ENCODE measurements at regions not wholly inside any gene's neighbourhood (a gene's known extent, or its start where the extent isn't known, plus 50 kb on each side); places are given as distances from the start of the nearest gene placed in this dataset.

GRCh38 chr5:118653872-118654271, 334.5 kb downstream of the DTWD2 start:
- no peak overlapping the region for H3K27ac ChIP-seq (ENCODE audit: low read depth in 2 of 2, low read length in 1 of 2)
- peaks cover 6 to 7% of the 10 kb centered on the region in 2 donors for H3K9me3 ChIP-seq (ENCODE audit: control insufficient read depth in 2 of 2, insufficient read depth in 1 of 2, low read depth in 1 of 2, low read length in 1 of 2)
- no peaks in the 10 kb centered on the region for H3K4me1 ChIP-seq (ENCODE audit: control insufficient read depth in 2 of 2, insufficient read depth in 2 of 2, low read length in 1 of 2)
- no peaks in the 10 kb centered on the region for H3K27me3 ChIP-seq (ENCODE audit: control insufficient read depth in 1 of 2, insufficient read depth in 2 of 2, low read length in 2 of 2)
- no peaks in the 10 kb centered on the region for H3K36me3 ChIP-seq (ENCODE audit: control insufficient read depth in 2 of 2, insufficient read depth in 2 of 2, low read length in 1 of 2)
- H3K4me3 ChIP-seq (ENCODE audit: low read depth in 1 of 2, low read length in 2 of 2), result no peak overlapping the region
- WGBS, 2 donors, result 36 to 44% methylated on average over 1 of the region's 1 CpG

DNA sequence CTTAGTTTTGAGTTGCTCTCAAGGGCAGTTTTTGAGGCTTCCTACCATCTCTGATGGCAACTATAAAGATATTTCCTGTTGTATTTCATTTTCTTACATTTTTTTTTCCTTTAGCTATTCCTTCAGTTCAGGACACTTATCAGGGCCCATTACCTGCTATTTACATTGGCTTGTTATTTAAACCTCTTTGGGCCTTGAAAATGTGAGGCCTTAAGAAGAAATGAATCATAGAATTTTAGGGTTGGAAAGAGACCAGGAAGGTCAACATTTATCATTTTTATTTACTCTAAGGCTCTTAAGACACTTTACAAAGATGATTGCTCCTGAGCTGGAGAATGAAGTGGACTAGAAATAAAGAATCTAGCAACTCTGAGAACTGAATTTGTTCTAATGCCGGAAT, 335.2 kb downstream of the DTWD2 start:
- Histone ChIP-seq H3K27me3 (ENCODE audit: control insufficient read depth in 1 of 2, insufficient read depth in 2 of 2, low read length in 2 of 2) (no peaks in the 10 kb centered on the region), H3K4me3 (ENCODE audit: low read depth in 1 of 2, low read length in 2 of 2) (no peak overlapping the region), H3K4me1 (ENCODE audit: control insufficient read depth in 2 of 2, insufficient read depth in 2 of 2, low read length in 1 of 2) (no peaks in the 10 kb centered on the region), H3K27ac (ENCODE audit: low read depth in 2 of 2, low read length in 1 of 2) (no peak overlapping the region), H3K9me3 (ENCODE audit: control insufficient read depth in 2 of 2, insufficient read depth in 1 of 2, low read depth in 1 of 2, low read length in 1 of 2) (peaks cover 6 to 7% of the 10 kb centered on the region in 2 donors), H3K36me3 (ENCODE audit: control insufficient read depth in 2 of 2, insufficient read depth in 2 of 2, low read length in 1 of 2) (no peaks in the 10 kb centered on the region)
- WGBS, 2 donors, result 74 to 86% methylated on average over 1 of the region's 1 CpG

DNA sequence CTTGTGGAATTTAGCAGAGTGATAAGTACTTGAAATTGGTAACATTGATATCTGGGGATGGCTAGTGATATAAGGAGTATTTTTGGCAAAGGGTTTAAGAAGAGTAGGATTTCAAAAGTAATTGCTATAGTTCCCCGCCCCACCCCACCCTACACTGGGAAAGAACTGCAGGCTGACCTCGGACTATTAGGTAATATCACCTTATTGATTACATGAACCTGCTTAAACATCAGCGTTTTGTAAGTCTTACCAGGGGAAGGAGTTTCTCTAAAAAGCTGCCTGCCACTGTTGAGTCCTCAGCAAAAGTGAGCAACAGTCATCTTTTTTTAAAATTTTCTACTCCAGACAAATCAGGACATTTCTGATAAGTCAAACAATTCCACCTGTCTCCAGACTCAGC, 337.3 kb downstream of the DTWD2 start:
- no peak overlapping the region for H3K4me3 ChIP-seq (ENCODE audit: low read depth in 1 of 2, low read length in 2 of 2)
- H3K27ac ChIP-seq (ENCODE audit: low read depth in 2 of 2, low read length in 1 of 2), result no peak overlapping the region
- WGBS, 2 donors, result 59 to 83% methylated on average over 3 of the region's 3 CpGs
- no peaks in the 10 kb centered on the region for H3K4me1 ChIP-seq (ENCODE audit: control insufficient read depth in 2 of 2, insufficient read depth in 2 of 2, low read length in 1 of 2)
- no peaks in the 10 kb centered on the region for H3K36me3 ChIP-seq (ENCODE audit: control insufficient read depth in 2 of 2, insufficient read depth in 2 of 2, low read length in 1 of 2)
- no peaks in the 10 kb centered on the region for H3K27me3 ChIP-seq (ENCODE audit: control insufficient read depth in 1 of 2, insufficient read depth in 2 of 2, low read length in 2 of 2)
- no peaks in the 10 kb centered on the region for H3K9me3 ChIP-seq (ENCODE audit: control insufficient read depth in 2 of 2, insufficient read depth in 1 of 2, low read depth in 1 of 2, low read length in 1 of 2)

- Histone ChIP-seq H3K4me3 (ENCODE audit: low read depth in 1 of 2, low read length in 2 of 2) (no peak overlapping the region), H3K36me3 (ENCODE audit: control insufficient read depth in 2 of 2, insufficient read depth in 2 of 2, low read length in 1 of 2) (no peaks in the 10 kb centered on the region), H3K27ac (ENCODE audit: low read depth in 2 of 2, low read length in 1 of 2) (no peak overlapping the region), H3K9me3 (ENCODE audit: control insufficient read depth in 2 of 2, insufficient read depth in 1 of 2, low read depth in 1 of 2, low read length in 1 of 2) (no peaks in the 10 kb centered on the region), H3K4me1 (ENCODE audit: control insufficient read depth in 2 of 2, insufficient read depth in 2 of 2, low read length in 1 of 2) (no peaks in the 10 kb centered on the region), H3K27me3 (ENCODE audit: control insufficient read depth in 1 of 2, insufficient read depth in 2 of 2, low read length in 2 of 2) (no peaks in the 10 kb centered on the region)
- WGBS, 2 donors, result 52 to 63% methylated on average over 7 of the region's 7 CpGs
Observed at GRCh38 chr5:118647587-118647986, 340.8 kb downstream of the DTWD2 start.

DNA sequence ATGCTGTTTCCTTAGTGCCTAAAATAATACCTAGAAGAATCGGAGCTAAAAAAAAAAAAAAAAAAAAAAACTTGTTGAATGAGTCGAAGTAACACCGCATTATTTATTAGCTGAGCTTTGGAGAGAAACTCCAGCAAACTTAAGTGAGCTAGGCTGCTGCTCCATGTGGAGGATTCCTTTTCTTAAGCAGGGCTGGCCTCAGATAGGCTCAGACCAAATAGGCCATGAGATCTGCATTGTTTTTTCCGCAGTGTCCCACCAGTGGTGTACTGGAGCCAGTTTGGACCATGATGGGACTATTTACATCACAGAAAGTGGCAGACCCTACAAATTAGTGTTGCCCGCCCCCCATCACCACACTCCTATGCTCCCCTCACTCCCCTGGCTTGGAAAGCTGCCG, 341.4 kb downstream of the DTWD2 start:
- H3K9me3 ChIP-seq (ENCODE audit: control insufficient read depth in 2 of 2, insufficient read depth in 1 of 2, low read depth in 1 of 2, low read length in 1 of 2), result no peaks in the 10 kb centered on the region
- H3K4me3 ChIP-seq (ENCODE audit: low read depth in 1 of 2, low read length in 2 of 2), result no peak overlapping the region
- no peak overlapping the region for H3K27ac ChIP-seq (ENCODE audit: low read depth in 2 of 2, low read length in 1 of 2)
- H3K27me3 ChIP-seq (ENCODE audit: control insufficient read depth in 1 of 2, insufficient read depth in 2 of 2, low read length in 2 of 2), result no peaks in the 10 kb centered on the region
- WGBS, 2 donors, result 49 to 51% methylated on average over 6 of the region's 6 CpGs
- no peaks in the 10 kb centered on the region for H3K4me1 ChIP-seq (ENCODE audit: control insufficient read depth in 2 of 2, insufficient read depth in 2 of 2, low read length in 1 of 2)
- no peaks in the 10 kb centered on the region for H3K36me3 ChIP-seq (ENCODE audit: control insufficient read depth in 2 of 2, insufficient read depth in 2 of 2, low read length in 1 of 2)

GRCh38 chr5:118637947-118638670, 350.2 kb downstream of the DTWD2 start:
- H3K27me3 ChIP-seq (ENCODE audit: control insufficient read depth in 1 of 2, insufficient read depth in 2 of 2, low read length in 2 of 2), result no peaks in the 10 kb centered on the region
- 85 to 89% methylated on average over 9 of the region's 9 CpGs for WGBS, 2 donors
- H3K9me3 ChIP-seq (ENCODE audit: control insufficient read depth in 2 of 2, insufficient read depth in 1 of 2, low read depth in 1 of 2, low read length in 1 of 2), result peaks cover 0 to 5% of the 10 kb centered on the region in 2 donors
- H3K4me1 ChIP-seq (ENCODE audit: control insufficient read depth in 2 of 2, insufficient read depth in 2 of 2, low read length in 1 of 2), result no peaks in the 10 kb centered on the region
- no peak overlapping the region for H3K27ac ChIP-seq (ENCODE audit: low read depth in 2 of 2, low read length in 1 of 2)
- H3K4me3 ChIP-seq (ENCODE audit: low read depth in 1 of 2, low read length in 2 of 2), result no peak overlapping the region
- no peaks in the 10 kb centered on the region for H3K36me3 ChIP-seq (ENCODE audit: control insufficient read depth in 2 of 2, insufficient read depth in 2 of 2, low read length in 1 of 2)

GRCh38 chr5:118628660-118629354, 359.5 kb downstream of the DTWD2 start:
- no peak overlapping the region for H3K4me3 ChIP-seq (ENCODE audit: low read depth in 1 of 2, low read length in 2 of 2)
- H3K36me3 ChIP-seq (ENCODE audit: control insufficient read depth in 2 of 2, insufficient read depth in 2 of 2, low read length in 1 of 2), result no peaks in the 10 kb centered on the region
- H3K9me3 ChIP-seq (ENCODE audit: control insufficient read depth in 2 of 2, insufficient read depth in 1 of 2, low read depth in 1 of 2, low read length in 1 of 2), result no peaks in the 10 kb centered on the region
- WGBS, 2 donors, result 50 to 59% methylated on average over 4 of the region's 4 CpGs
- no peak overlapping the region for H3K27ac ChIP-seq (ENCODE audit: low read depth in 2 of 2, low read length in 1 of 2)
- no peaks in the 10 kb centered on the region for H3K27me3 ChIP-seq (ENCODE audit: control insufficient read depth in 1 of 2, insufficient read depth in 2 of 2, low read length in 2 of 2)
- H3K4me1 ChIP-seq (ENCODE audit: control insufficient read depth in 2 of 2, insufficient read depth in 2 of 2, low read length in 1 of 2), result no peaks in the 10 kb centered on the region

DNA sequence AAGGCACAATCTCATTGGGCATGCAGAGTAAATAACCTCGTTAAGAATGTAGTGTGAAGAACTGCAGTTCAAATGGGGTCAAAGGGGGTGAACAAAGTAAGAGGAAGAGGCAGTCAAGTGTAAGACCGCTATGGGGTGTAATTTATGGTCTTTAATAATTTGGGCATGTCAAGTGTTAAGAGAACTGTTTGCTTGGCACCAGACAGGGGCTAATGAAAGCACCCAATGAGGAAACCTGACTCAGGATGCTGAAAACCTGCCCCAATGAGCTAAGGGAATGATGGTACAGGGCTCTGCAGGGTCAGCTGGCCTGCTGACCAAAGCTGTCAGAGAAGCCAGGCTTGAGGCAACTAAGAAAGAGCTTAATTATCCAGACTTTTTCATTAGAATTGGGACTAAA, 368.1 kb downstream of the DTWD2 start:
- 53 to 64% methylated on average over 2 of the region's 2 CpGs for WGBS, 2 donors
- no peaks in the 10 kb centered on the region for H3K36me3 ChIP-seq (ENCODE audit: control insufficient read depth in 2 of 2, insufficient read depth in 2 of 2, low read length in 1 of 2)
- no peaks in the 10 kb centered on the region for H3K9me3 ChIP-seq (ENCODE audit: control insufficient read depth in 2 of 2, insufficient read depth in 1 of 2, low read depth in 1 of 2, low read length in 1 of 2)
- H3K27me3 ChIP-seq (ENCODE audit: control insufficient read depth in 1 of 2, insufficient read depth in 2 of 2, low read length in 2 of 2), result no peaks in the 10 kb centered on the region
- no peaks in the 10 kb centered on the region for H3K4me1 ChIP-seq (ENCODE audit: control insufficient read depth in 2 of 2, insufficient read depth in 2 of 2, low read length in 1 of 2)
- H3K27ac ChIP-seq (ENCODE audit: low read depth in 2 of 2, low read length in 1 of 2), result no peak overlapping the region
- H3K4me3 ChIP-seq (ENCODE audit: low read depth in 1 of 2, low read length in 2 of 2), result no peak overlapping the region

- H3K27ac ChIP-seq (ENCODE audit: low read depth in 2 of 2, low read length in 1 of 2), result no peak overlapping the region
- 46 to 55% methylated on average over 3 of the region's 3 CpGs for WGBS, 2 donors
- no peaks in the 10 kb centered on the region for H3K9me3 ChIP-seq (ENCODE audit: control insufficient read depth in 2 of 2, insufficient read depth in 1 of 2, low read depth in 1 of 2, low read length in 1 of 2)
Observed at GRCh38 chr5:118619823-118620222, 368.5 kb downstream of the DTWD2 start.

DNA sequence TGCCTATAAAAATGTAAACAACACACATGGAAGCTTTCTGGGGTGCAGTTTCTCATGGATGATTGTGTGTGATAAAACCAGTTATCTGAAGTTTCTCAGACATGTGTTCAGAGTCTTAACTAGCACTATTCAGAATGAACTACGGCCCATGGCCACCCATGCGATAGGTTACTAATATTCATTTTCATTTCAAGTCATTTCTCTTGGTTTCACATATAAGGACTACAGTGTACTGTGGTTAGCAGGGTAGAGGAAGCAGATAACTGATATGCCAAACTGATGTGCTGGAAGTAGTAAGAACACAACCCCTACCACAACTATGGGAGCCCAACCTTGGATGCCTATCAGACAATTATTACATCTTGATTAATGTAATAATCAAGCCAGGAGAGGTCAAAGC, 372.1 kb downstream of the DTWD2 start:
- H3K27me3 ChIP-seq (ENCODE audit: control insufficient read depth in 1 of 2, insufficient read depth in 2 of 2, low read length in 2 of 2), result no peaks in the 10 kb centered on the region
- H3K4me1 ChIP-seq (ENCODE audit: control insufficient read depth in 2 of 2, insufficient read depth in 2 of 2, low read length in 1 of 2), result no peaks in the 10 kb centered on the region
- H3K27ac ChIP-seq (ENCODE audit: low read depth in 2 of 2, low read length in 1 of 2), result no peak overlapping the region
- 42 to 79% methylated on average over 2 of the region's 2 CpGs for WGBS, 2 donors
- H3K36me3 ChIP-seq (ENCODE audit: control insufficient read depth in 2 of 2, insufficient read depth in 2 of 2, low read length in 1 of 2), result no peaks in the 10 kb centered on the region
- H3K4me3 ChIP-seq (ENCODE audit: low read depth in 1 of 2, low read length in 2 of 2), result no peak overlapping the region
- no peaks in the 10 kb centered on the region for H3K9me3 ChIP-seq (ENCODE audit: control insufficient read depth in 2 of 2, insufficient read depth in 1 of 2, low read depth in 1 of 2, low read length in 1 of 2)

More at GRCh38 chr5:118619823-118620222, 368.5 kb downstream of the DTWD2 start:
- Histone ChIP-seq H3K4me3 (ENCODE audit: low read depth in 1 of 2, low read length in 2 of 2) (no peak overlapping the region), H3K4me1 (ENCODE audit: control insufficient read depth in 2 of 2, insufficient read depth in 2 of 2, low read length in 1 of 2) (no peaks in the 10 kb centered on the region), H3K27me3 (ENCODE audit: control insufficient read depth in 1 of 2, insufficient read depth in 2 of 2, low read length in 2 of 2) (no peaks in the 10 kb centered on the region), H3K36me3 (ENCODE audit: control insufficient read depth in 2 of 2, insufficient read depth in 2 of 2, low read length in 1 of 2) (no peaks in the 10 kb centered on the region)
